GM12892 (cell line): ENCODE measurements at regions not wholly inside any gene's neighbourhood (a gene's known extent, or its start where the extent isn't known, plus 50 kb on each side); places are given as distances from the start of the nearest gene placed in this dataset.

Source experiments
- POLR2A ChIP-seq: IDR thresholded peaks from 2 replicates; pipeline ENCODE4 v1.6.1; 2011; ENCODE audit warnings: low read depth, low read length, control low read depth
- POLR2AphosphoS5 ChIP-seq: IDR thresholded peaks from 2 replicates; pipeline ENCODE4 v1.6.1; 2011; ENCODE audit warnings: low read depth, low read length, control low read depth
- TAF1 ChIP-seq: IDR thresholded peaks from 2 replicates; pipeline ENCODE4 v1.6.1; 2011; ENCODE audit warnings: low read depth, mild to moderate bottlenecking, control low read depth, low read length, borderline replicate concordance

- TF ChIP-seq POLR2AphosphoS5 (no peak), POLR2A (no peak), TAF1 (no peak)
Observed at GRCh38 chr2:223542501-223542900, 59.7 kb downstream of the SCG2 start.
